ENCODE measurements at regions not wholly inside any gene's neighbourhood (a gene's known extent, or its start where the extent isn't known, plus 50 kb on each side); places are given as distances from the start of the nearest gene placed in this dataset.

- Histone ChIP-seq H3K9me2 (ENCODE audit: low read depth, low read length) (no peaks in the 10 kb centered on the region), H3K9me3 (ENCODE audit: low read length) (no peaks in the 10 kb centered on the region), H3K4me3 (ENCODE audit: low read depth, low read length, poor library complexity, severe bottlenecking) (no peak overlapping the region), H3F3A (ENCODE audit: insufficient read depth, low read length) (no peaks in the 10 kb centered on the region), H2AFZ (ENCODE audit: low read length) (no peak overlapping the region), H3K4me2 (ENCODE audit: low read length) (no peak overlapping the region), H3K79me2 (ENCODE audit: insufficient read depth, low read length) (no peaks in the 10 kb centered on the region), H3K27me3 (ENCODE audit: insufficient read depth, low read length) (no peaks in the 10 kb centered on the region), H3K27ac (ENCODE audit: low read depth, low read length, poor library complexity, severe bottlenecking) (no peak overlapping the region), H3K36me3 (ENCODE audit: insufficient read depth, low read length) (no peaks in the 10 kb centered on the region), H4K20me1 (ENCODE audit: insufficient read depth, low read length) (no peaks in the 10 kb centered on the region), H3K9ac (ENCODE audit: low read length) (no peak overlapping the region), H3K4me1 (ENCODE audit: insufficient read depth, low read length, severe bottlenecking) (no peaks in the 10 kb centered on the region)
- TF ChIP-seq EZH2 (IDR thresholded peaks at IDR 0.05; ENCODE audit: borderline replicate concordance, low read length) = no peak
- no peak for TF ChIP-seq CTCF (IDR thresholded peaks at IDR 0.05; ENCODE audit: low read length)
Observed at GRCh38 chr5:167448376-167448775, 843.1 kb upstream of the WWC1 start.

- no peak overlapping the region for H3K9ac ChIP-seq (ENCODE audit: low read length)
- H3K79me2 ChIP-seq (ENCODE audit: insufficient read depth, low read length) = no peaks in the 10 kb centered on the region
- no peak for TF ChIP-seq CTCF (IDR thresholded peaks at IDR 0.05; ENCODE audit: low read length)
- no peak for TF ChIP-seq EZH2 (IDR thresholded peaks at IDR 0.05; ENCODE audit: borderline replicate concordance, low read length)
- H3K36me3 ChIP-seq (ENCODE audit: insufficient read depth, low read length) = no peaks in the 10 kb centered on the region
- no peak overlapping the region for H3K27ac ChIP-seq (ENCODE audit: low read depth, low read length, poor library complexity, severe bottlenecking)
- H4K20me1 ChIP-seq (ENCODE audit: insufficient read depth, low read length) = no peaks in the 10 kb centered on the region
- H3K27me3 ChIP-seq (ENCODE audit: insufficient read depth, low read length) = no peaks in the 10 kb centered on the region
- no peak overlapping the region for H3K4me2 ChIP-seq (ENCODE audit: low read length)
- H2AFZ ChIP-seq (ENCODE audit: low read length) = no peak overlapping the region
- no peaks in the 10 kb centered on the region for H3K4me1 ChIP-seq (ENCODE audit: insufficient read depth, low read length, severe bottlenecking)
- H3K4me3 ChIP-seq (ENCODE audit: low read depth, low read length, poor library complexity, severe bottlenecking) = no peak overlapping the region
- H3F3A ChIP-seq (ENCODE audit: insufficient read depth, low read length) = no peaks in the 10 kb centered on the region
- H3K9me3 ChIP-seq (ENCODE audit: low read length) = no peaks in the 10 kb centered on the region
- H3K9me2 ChIP-seq (ENCODE audit: low read depth, low read length) = no peaks in the 10 kb centered on the region
Observed at GRCh38 chr5:167451076-167451475, 840.4 kb upstream of the WWC1 start.

GRCh38 chr5:167452136-167452535 is 839.3 kb upstream of the WWC1 start:
- H3K9me3 ChIP-seq (ENCODE audit: low read length) = no peaks in the 10 kb centered on the region
- H3K79me2 ChIP-seq (ENCODE audit: insufficient read depth, low read length) = no peaks in the 10 kb centered on the region
- H2AFZ ChIP-seq (ENCODE audit: low read length) = no peak overlapping the region
- no peak for TF ChIP-seq CTCF (IDR thresholded peaks at IDR 0.05; ENCODE audit: low read length)
- H3K27me3 ChIP-seq (ENCODE audit: insufficient read depth, low read length) = no peaks in the 10 kb centered on the region
- no peaks in the 10 kb centered on the region for H4K20me1 ChIP-seq (ENCODE audit: insufficient read depth, low read length)
- H3K9ac ChIP-seq (ENCODE audit: low read length) = no peak overlapping the region
- H3K4me3 ChIP-seq (ENCODE audit: low read depth, low read length, poor library complexity, severe bottlenecking) = no peak overlapping the region
- no peaks in the 10 kb centered on the region for H3F3A ChIP-seq (ENCODE audit: insufficient read depth, low read length)
- H3K4me1 ChIP-seq (ENCODE audit: insufficient read depth, low read length, severe bottlenecking) = no peaks in the 10 kb centered on the region
- no peaks in the 10 kb centered on the region for H3K36me3 ChIP-seq (ENCODE audit: insufficient read depth, low read length)
- no peak overlapping the region for H3K4me2 ChIP-seq (ENCODE audit: low read length)
- H3K9me2 ChIP-seq (ENCODE audit: low read depth, low read length) = no peaks in the 10 kb centered on the region
- no peak overlapping the region for H3K27ac ChIP-seq (ENCODE audit: low read depth, low read length, poor library complexity, severe bottlenecking)
